ENCODE measurements at regions not wholly inside any gene's neighbourhood (a gene's known extent, or its start where the extent isn't known, plus 50 kb on each side); places are given as distances from the start of the nearest gene placed in this dataset.

DNA sequence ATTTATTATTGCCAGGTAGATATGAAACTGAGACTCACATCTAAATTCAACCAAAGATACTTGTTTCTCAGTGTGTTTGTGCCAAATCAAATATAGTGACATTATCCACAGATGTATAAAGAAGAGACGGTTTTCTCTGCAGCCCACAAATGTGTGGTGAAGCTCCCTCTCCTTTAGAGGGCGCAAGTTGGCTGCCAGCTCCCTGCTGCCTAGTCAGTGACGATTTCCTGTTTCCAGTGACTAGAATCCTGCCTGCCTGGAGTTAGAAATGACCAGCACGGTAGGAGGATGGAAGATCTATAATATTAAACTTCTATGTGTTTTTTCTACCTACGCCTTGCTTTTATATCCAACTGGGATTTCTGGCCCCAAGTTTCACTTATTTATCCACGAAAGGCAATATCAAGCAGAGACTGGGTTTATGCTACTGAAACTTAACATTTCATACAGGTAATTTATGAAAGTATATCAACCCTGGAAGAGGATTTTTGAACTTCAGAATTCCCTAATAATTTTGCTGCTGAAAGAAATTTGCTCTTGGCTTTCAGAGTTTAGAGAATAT, 1793.7 kb upstream of the TENM3 start:
- Histone ChIP-seq H4K20me1 (ENCODE audit: insufficient read depth, low read length) (no peaks in the 10 kb centered on the region), H3K9me3 (replicated peaks; ENCODE audit: insufficient read depth, low read length) (no peaks in the 10 kb centered on the region), H3K36me3 (replicated peaks; ENCODE audit: insufficient read depth, low read length) (no peaks in the 10 kb centered on the region), H2AFZ (ENCODE audit: low read length) (peak overlapping the region; percentile 37; the same call in 1 of the 2 replicates), H3K27ac (ENCODE audit: low read length) (no peak overlapping the region), H3K4me2 (ENCODE audit: low read depth, low read length) (peak overlapping the region; percentile 8; the same call in 1 of the 2 replicates), H3K4me3 (ENCODE audit: low read length) (0 out of 2 replicates have a peak overlapping the region, but pooled peaks have one; percentile 4), H3K79me2 (ENCODE audit: low read length) (no peaks in the 10 kb centered on the region), H3K9ac (ENCODE audit: low read length) (no peak overlapping the region), H3K9me2 (replicated peaks; ENCODE audit: insufficient read depth, low read length) (no peaks in the 10 kb centered on the region), H3F3A (ENCODE audit: insufficient read depth, low read length) (no peaks in the 10 kb centered on the region), H3K4me1 (ENCODE audit: low read length) (no peaks in the 10 kb centered on the region), H3K27me3 (replicated peaks; ENCODE audit: insufficient read depth, low read length) (no peaks in the 10 kb centered on the region)
- no peak for TF ChIP-seq EZH2 (optimal IDR thresholded peaks at IDR 0.05; ENCODE audit: low read depth, low read length)
- TF ChIP-seq, protein P1, sequence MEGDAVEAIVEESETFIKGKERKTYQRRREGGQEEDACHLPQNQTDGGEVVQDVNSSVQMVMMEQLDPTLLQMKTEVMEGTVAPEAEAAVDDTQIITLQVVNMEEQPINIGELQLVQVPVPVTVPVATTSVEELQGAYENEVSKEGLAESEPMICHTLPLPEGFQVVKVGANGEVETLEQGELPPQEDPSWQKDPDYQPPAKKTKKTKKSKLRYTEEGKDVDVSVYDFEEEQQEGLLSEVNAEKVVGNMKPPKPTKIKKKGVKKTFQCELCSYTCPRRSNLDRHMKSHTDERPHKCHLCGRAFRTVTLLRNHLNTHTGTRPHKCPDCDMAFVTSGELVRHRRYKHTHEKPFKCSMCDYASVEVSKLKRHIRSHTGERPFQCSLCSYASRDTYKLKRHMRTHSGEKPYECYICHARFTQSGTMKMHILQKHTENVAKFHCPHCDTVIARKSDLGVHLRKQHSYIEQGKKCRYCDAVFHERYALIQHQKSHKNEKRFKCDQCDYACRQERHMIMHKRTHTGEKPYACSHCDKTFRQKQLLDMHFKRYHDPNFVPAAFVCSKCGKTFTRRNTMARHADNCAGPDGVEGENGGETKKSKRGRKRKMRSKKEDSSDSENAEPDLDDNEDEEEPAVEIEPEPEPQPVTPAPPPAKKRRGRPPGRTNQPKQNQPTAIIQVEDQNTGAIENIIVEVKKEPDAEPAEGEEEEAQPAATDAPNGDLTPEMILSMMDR (IDR thresholded peaks at IDR 0.05; ENCODE audit: low read length), result peak; percentile 74
- peak; percentile 39 for DNase-seq

- Histone ChIP-seq H3K9me3 (replicated peaks; ENCODE audit: insufficient read depth, low read length) (no peaks in the 10 kb centered on the region), H3K79me2 (ENCODE audit: low read length) (no peaks in the 10 kb centered on the region), H3K36me3 (replicated peaks; ENCODE audit: insufficient read depth, low read length) (no peaks in the 10 kb centered on the region), H3K4me2 (ENCODE audit: low read depth, low read length) (no peak overlapping the region), H3F3A (ENCODE audit: insufficient read depth, low read length) (no peaks in the 10 kb centered on the region), H3K27me3 (replicated peaks; ENCODE audit: insufficient read depth, low read length) (no peaks in the 10 kb centered on the region), H2AFZ (ENCODE audit: low read length) (no peak overlapping the region), H3K9me2 (replicated peaks; ENCODE audit: insufficient read depth, low read length) (no peaks in the 10 kb centered on the region), H3K4me1 (ENCODE audit: low read length) (no peaks in the 10 kb centered on the region), H3K4me3 (ENCODE audit: low read length) (no peak overlapping the region), H3K27ac (ENCODE audit: low read length) (no peak overlapping the region), H4K20me1 (ENCODE audit: insufficient read depth, low read length) (no peaks in the 10 kb centered on the region), H3K9ac (ENCODE audit: low read length) (no peak overlapping the region)
- DNase-seq, result no peak
- TF ChIP-seq, protein P1 (IDR thresholded peaks at IDR 0.05; ENCODE audit: low read length), result no peak
Measured at GRCh38 chr4:180455226-180455625, 1788.0 kb upstream of the TENM3 start.

- no peak overlapping the region for H2AFZ ChIP-seq (ENCODE audit: low read length)
Measured at GRCh38 chr4:180456928-180457327, 1786.3 kb upstream of the TENM3 start.

More at GRCh38 chr4:180456928-180457327, 1786.3 kb upstream of the TENM3 start:
- no peak overlapping the region for H3K27ac ChIP-seq (ENCODE audit: low read length)
- no peak for DNase-seq
- no peaks in the 10 kb centered on the region for H3K79me2 ChIP-seq (ENCODE audit: low read length)
- TF ChIP-seq EZH2 (optimal IDR thresholded peaks at IDR 0.05; ENCODE audit: low read depth, low read length), result no peak
- TF ChIP-seq, protein P1 (IDR thresholded peaks at IDR 0.05; ENCODE audit: low read length), result no peak
- TF ChIP-seq EZH2phosphoT487 (IDR thresholded peaks at IDR 0.05; ENCODE audit: low read length), result no peak
- H3K4me2 ChIP-seq (ENCODE audit: low read depth, low read length), result no peak overlapping the region
- no peaks in the 10 kb centered on the region for H4K20me1 ChIP-seq (ENCODE audit: insufficient read depth, low read length)
- H3K9me2 ChIP-seq (replicated peaks; ENCODE audit: insufficient read depth, low read length), result no peaks in the 10 kb centered on the region
- H3K4me3 ChIP-seq (ENCODE audit: low read length), result no peak overlapping the region
- H3K9ac ChIP-seq (ENCODE audit: low read length), result no peak overlapping the region
- H3K4me1 ChIP-seq (ENCODE audit: low read length), result no peaks in the 10 kb centered on the region
- no peaks in the 10 kb centered on the region for H3K27me3 ChIP-seq (replicated peaks; ENCODE audit: insufficient read depth, low read length)
- H3K36me3 ChIP-seq (replicated peaks; ENCODE audit: insufficient read depth, low read length), result no peaks in the 10 kb centered on the region
- no peaks in the 10 kb centered on the region for H3K9me3 ChIP-seq (replicated peaks; ENCODE audit: insufficient read depth, low read length)
- no peaks in the 10 kb centered on the region for H3F3A ChIP-seq (ENCODE audit: insufficient read depth, low read length)

All from MM.1S (cell line).